ENCODE measurements at regions not wholly inside any gene's neighbourhood (a gene's known extent, or its start where the extent isn't known, plus 50 kb on each side); places are given as distances from the start of the nearest gene placed in this dataset.

DNA sequence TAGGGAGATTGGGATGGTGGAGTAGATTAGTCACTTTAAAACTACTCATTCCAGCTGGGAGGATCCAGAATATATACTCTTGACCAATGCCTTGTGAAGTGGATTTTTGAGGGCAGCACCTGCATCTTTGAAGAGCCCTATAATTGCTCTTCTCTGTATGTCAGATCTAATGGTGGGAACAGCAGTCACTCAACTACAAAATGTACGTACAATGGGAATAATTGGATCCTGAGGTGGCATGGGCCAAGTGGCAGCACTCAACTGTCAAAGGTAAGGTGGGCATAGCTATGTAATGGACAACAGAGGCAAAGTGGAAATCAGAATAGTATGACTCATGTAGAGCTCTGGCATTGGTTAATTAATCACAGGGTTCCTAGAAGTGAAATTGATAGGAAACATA lies 51.6 kb upstream of the KIAA0040 start:
- TF ChIP-seq, protein P1, sequence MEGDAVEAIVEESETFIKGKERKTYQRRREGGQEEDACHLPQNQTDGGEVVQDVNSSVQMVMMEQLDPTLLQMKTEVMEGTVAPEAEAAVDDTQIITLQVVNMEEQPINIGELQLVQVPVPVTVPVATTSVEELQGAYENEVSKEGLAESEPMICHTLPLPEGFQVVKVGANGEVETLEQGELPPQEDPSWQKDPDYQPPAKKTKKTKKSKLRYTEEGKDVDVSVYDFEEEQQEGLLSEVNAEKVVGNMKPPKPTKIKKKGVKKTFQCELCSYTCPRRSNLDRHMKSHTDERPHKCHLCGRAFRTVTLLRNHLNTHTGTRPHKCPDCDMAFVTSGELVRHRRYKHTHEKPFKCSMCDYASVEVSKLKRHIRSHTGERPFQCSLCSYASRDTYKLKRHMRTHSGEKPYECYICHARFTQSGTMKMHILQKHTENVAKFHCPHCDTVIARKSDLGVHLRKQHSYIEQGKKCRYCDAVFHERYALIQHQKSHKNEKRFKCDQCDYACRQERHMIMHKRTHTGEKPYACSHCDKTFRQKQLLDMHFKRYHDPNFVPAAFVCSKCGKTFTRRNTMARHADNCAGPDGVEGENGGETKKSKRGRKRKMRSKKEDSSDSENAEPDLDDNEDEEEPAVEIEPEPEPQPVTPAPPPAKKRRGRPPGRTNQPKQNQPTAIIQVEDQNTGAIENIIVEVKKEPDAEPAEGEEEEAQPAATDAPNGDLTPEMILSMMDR (IDR thresholded peaks at IDR 0.05; ENCODE audit: extremely low read depth in 1 of 2, insufficient read depth in 1 of 2, low read depth in 1 of 2, low read length in 2 of 2) = no peak
- no peak for TF ChIP-seq EZH2 (IDR thresholded peaks at IDR 0.05; ENCODE audit: borderline replicate concordance, low read depth, low read length, severe bottlenecking)

Data from endothelial cell of umbilical vein (primary cell).